ENCODE measurements at regions not wholly inside any gene's neighbourhood (a gene's known extent, or its start where the extent isn't known, plus 50 kb on each side); places are given as distances from the start of the nearest gene placed in this dataset.

DNA sequence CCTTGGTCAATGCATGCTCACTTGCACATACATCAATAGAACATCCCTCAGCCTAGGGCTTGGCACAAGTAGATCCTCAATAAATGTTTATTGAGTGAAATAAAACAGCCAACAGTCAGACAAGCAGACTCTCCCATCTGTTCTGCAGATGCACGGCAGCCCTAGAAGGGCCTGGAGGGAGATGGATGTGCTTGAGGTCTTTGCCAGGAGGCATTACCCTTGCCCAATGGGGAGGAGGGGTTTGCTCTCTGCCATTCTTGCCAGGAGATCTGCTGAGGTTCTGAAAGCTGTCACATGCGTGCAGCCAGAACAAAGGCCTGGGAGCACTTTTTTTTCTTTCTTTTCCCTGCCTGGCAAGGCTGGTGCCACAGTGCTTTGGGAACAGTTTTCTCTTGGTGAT lies 349.3 kb upstream of the THRB start:
- DNase-seq, result no peak

DNA sequence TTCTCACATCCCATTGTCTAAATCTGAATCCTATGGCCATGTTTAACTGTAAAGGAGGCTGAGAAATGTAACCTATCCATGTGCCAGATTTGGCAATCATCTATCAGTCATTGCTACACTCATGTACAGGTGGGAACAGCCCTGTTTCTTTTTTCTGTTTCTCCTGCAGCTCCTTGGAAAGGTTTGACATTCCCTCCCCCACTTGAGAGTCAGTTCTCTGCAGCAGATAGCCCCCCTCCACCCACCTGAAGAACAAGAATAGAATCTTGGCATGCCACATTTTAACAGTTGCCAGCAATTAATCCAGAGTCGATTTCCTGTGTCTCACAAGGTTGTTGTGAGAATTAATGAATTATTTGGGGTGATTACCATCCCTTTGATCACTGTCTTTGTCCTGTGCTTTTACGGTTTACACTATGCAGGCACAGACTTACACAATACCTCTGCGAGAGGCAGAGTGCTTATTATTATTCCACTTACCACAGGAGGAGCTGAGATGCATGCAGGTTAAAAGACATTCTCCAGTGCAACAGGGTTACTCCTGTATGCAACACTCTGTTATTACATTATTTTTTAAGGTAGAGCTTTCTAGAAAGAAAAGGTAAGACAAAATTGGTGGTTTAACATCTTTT lies 351.0 kb upstream of the THRB start:
- no peak for DNase-seq

DNA sequence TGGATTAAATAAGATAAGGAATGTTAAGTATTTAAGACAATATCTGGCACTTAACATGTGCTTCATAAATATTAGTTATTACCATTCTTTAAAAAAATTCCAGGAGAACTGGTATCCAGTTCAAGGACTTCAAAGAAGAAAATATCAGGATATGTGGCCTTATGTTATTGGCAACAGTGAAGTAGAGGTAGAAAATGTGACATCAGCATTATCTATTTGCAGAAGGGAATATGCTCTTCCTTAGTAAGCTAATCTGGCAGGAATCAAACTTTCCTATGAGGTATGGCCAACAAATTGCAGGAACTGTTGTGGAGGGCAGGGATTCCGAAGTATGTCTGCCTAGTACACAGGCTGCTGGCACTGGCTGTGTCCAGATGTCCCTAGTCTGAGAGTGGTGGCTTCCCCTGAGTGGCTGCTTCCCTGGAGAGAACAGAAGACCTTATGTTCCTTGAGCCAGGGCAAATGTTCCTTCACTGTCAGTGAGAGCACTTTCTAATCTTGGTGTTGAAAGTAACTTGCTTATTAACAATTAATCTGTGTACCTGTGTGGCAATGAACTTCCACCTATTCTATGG lies 351.7 kb upstream of the THRB start:
- DNase-seq, result no peak

DNA sequence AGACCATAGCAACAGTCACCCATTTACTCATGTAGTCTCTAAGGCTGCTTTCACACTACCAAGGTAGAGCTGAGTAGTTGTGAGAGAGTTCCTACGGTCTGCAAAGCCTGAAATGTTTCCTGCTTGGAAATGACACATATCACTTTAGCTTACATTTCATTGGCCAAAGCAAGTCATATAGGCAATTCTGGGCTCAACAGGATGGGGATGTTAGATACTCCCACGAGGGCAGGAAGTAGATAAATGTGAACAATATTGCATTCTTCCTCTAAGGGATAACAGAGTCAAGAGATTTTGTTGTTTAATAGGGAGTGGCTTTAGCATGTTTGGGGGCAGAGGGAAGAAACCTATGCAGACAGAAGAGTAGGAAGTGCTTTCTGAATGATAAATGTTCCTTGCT lies 355.6 kb upstream of the THRB start:
- DNase-seq, result no peak

DNA sequence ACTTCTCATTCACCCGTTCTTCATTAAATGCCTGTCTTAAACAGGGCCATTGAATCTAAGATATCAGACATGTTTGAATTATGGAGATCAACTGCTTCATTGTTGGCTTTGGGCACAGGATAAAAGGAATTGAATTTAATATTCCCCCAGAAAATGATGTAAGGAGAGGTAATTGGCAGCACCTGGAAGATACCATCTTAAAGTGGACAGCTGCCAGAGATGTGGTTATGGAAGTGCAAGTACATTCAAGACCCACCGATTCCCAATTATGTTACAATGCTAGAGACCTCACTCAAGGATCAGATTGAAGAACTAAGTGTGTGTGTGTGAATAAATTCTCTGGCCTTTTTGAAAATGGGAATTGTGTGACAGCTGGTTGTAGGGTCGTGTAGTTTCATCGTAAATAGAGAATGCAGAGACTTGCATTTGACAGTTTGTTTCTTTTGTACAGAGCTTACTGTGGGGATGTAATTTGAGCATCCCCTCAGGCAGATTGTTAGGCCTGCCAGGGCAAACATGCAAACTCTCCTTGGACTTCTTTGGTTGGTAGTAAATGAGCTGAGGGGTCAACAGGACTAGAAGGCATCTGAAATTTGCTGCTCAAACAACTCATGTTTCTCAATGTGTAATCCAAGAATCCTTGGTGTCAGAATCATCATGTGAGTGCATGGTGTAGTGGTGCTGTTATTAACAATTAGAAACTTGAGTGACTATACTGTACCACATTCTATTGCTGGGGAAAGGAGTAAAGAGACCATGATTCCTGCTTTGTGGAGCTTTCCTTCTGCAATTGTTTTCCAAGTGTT lies 359.2 kb upstream of the THRB start:
- no peak for DNase-seq

DNA sequence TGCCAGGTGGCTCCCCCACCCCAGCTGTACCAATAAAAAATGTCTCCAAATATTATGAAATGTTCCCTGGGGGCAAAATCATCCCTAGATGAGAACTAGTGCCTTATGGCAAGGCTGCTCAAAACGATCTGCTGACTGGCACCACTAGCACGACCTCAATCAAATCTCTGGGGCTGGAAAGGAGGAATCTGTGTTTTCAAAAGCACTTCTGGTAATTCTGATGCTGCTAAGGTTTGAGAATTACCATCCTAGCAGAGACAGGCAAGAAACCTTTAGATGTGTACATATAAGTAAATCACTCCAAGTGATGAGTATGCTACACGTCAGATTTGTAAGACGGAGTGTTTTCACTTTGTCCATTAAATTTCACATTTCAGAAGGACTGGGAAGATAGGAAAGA lies 360.1 kb upstream of the THRB start:
- no peak for DNase-seq

DNA sequence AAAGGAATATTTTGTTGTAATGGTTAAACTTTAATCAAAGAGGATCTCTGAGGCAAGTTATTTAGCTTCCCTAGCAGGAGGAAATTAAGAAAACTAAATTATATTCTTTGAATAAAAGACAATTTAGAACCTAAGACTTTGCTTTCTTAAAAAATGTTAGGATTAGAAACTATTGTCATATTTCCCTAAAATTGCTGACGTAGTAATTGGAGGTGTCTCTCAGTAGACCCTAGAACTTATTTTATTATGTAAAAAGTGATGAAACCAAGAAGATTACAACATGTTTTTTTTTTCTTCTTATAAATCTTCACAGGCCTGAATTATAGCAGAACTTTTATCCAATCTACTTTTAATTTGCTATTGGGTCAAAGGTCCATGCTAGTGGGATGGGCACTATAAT lies 363.3 kb upstream of the THRB start:
- DNase-seq, result no peak

DNA sequence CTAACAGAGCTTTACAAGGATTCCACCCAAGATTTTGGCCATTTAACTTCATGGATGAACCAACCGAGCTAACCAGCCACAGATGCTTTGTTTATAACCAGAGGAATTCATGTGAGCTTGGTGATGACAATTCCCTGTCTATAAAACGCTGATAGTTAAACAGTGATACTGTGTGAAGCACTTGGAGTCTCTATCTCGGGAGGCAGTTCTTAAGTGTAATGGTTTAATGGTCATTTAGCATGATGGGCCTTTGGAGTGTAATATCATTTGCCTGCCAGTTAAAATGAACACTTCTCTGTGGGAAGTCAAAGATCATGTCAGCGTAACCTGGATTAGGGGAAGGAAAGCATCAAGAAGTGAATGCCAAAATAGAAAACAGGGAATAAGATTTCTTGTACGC lies 368.6 kb upstream of the THRB start:
- DNase-seq, result no peak

DNA sequence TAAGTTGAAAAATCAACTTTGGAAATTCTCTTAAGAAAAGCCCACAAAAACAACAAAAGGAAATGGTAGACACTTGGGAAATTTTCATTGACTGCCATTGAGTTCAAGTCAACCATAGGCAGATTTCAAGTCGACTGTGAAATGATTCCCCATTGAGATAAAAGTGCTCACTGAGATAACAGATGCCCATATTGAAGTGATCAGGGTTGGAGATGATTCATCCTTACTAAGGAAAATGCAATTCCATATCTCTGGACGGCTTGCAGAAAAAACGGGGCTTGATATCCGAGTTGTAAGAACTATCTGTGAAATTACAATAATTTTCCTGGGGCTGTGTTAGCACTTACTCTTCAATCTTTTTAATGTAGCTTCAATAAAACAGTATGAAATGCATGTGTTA lies 373.1 kb upstream of the THRB start:
- no peak for DNase-seq

DNA sequence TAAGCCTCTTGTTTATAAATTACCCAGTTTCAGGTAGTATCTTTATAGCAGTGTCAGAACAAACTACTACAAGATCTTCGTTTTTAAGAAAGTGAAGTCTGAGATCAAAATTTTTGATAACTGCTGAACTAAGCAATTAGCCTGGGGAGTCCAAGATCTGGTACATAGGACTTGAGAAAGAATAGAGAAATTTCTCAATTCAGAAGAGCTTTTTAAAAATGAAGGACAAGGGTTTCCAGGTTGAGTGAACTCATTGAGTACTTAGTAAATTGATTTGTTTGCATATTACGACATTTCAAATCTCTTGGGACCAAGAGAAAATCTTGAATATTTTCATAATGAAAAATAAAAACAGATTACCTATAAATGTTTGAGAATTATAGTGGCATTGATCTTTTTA lies 386.6 kb upstream of the THRB start:
- DNase-seq, result no peak

DNA sequence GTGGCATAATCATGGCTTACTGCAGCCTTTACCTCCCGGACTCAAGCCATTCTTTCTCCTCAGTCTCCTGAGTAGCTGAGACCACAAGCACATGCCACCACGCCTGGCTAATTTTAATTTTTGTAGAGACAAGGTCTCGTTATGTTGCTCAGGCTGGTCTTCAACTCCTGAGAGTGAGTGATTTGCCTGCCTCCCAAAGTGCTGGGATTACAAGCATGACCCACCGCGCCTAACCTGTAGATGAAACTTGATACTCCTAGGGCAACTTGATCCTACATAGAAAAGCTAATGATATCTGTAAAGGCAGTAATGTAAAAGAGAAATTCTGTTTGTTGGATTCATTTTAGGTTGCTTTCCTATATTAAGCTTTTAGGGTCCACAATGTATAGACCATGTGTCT lies 391.9 kb upstream of the THRB start:
- DNase-seq, result no peak

DNA sequence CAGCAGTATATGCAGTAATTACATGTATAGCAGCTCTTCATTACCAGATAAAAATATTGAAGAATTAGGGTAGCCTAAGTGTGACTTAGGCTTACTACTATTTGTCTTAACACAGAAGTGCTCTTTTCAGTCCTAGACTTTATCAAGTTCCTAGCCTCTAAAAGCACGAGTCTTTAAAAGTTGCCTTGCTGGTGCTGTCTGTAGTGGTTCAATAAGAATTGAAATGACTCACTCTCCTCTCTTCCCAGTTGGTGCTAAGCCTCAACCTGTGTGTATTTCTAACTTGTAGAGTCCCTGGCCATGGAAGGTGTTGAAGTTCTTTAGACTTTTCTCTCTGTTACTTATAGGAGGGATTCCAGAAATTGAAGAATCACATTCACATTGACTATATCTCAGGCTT lies 395.4 kb upstream of the THRB start:
- no peak for DNase-seq

DNA sequence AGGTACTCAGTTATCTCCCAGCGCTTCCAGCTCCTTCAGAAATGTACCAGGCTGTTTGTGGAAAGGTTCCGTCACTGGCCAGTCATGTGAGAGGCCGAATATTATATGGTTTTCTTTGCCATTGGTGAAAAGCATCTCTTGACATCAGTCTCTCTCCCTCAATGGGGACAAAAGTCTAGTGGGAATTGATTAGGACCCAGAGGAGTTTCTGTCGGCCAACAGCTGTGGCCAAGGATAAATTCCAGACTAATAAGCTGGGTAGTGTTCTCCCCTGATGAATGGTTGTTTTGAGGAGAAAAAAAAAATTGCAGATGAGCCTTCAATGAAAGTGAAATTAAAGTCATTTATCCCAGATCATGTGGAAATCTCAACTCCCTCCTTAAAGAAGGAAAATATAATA lies 404.7 kb upstream of the THRB start:
- DNase-seq, result no peak

DNA sequence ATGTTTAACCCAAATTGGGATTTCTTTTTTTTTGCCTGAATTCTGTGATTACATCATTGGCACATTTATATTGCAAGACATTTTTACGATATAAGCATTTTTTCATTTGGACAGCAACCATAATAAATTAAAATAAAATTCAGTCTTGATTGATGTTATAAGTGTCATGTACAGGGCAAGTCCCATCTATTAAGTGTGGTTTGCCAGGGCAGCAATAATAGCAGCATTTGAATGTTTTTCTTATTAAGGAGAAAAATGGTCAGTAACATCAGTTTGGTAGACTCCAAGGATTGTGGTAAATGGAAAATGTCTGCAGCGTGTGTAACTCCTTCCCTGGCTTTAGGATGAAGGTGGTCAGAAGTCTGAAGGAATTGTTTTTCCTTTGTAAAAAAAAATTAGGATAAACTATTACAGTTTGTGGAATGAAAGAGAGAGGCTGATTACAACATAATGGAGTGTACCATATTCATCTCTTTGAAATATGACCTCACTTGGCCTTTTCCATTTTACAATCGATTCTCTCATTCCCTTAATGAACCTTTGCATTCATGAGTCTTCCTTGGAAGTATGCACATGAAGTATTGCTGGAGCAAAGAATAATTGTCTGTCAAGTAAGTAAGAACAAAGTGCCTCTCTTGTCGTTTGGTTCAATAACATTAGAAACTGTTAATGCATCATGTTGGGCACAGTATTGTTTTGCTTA lies 405.4 kb upstream of the THRB start:
- DNase-seq, result no peak

DNA sequence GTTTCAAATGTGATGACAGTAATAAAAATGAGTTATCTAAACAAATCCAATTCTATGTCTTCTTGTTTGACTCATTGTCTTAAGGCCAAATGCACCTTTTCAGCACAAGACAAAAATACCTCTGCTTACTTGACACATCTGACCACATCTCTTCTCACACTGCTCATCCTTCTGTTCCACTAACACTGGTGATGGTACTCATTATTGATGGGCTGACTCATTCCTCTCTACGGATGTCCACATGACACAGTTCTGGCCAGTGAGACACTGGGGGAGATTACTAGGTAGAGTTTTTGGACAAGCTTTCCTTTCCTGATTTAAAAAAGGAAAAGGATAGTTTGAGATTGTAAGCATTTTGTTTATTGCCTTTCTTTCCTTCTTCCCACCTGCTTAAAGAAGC lies 410.6 kb upstream of the THRB start:
- no peak for DNase-seq

DNA sequence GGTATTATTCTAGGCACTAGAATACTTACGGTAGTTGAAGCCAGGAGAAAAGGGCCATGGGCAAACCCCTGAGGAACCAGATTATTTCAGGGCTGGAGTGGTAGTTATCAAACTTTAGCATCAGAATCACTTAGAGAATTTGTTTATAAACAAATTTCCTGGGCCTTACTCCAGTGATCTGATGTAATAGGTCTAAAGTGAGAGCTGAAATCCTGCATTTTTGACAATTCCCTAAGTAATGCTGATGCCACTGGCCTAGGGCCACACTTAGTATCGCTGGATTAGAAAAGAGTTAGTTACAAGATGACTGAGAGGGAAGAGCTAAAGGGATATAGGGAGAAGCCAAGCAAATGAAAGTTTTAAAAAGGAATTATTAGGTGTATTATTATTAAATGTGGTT lies 412.5 kb upstream of the THRB start:
- no peak for DNase-seq

DNA sequence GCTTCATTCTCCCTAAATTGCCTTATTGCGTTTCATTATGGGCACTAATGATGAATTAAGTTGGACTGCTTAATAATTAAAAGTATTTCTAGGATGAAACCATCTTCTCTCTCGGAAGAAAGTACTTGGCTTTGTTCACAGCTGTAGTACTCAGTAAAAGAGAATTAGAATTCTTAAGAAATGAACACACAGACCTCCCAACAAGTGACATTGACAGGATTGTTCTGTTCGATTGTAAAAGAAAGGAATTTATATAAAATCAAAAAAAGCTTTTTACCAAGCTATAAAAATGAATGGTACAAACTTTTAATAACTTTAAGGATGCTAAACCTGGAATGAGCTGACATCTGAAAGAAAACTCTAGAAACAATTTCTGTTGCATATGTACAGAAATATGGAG lies 416.4 kb upstream of the THRB start:
- no peak for DNase-seq

DNA sequence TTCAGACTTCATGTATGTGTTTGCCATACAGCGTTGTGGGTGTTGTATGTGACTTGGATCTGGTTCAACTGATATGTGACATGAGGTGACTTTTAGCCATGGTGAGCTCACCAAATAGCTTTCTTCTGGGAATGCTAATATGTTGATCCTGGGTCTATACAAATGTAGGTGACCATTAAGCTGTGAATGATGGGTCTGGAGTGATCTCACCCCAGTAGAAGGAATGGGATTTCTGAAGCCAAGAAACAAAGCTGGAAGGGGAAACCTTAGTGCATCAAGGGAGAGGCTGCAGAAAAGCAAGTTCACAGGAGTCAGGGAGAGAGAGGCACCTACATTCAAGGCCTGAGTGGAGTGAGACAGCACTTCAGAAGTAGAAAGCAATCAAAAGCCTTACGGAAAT lies 421.0 kb upstream of the THRB start:
- DNase-seq, result no peak

DNA sequence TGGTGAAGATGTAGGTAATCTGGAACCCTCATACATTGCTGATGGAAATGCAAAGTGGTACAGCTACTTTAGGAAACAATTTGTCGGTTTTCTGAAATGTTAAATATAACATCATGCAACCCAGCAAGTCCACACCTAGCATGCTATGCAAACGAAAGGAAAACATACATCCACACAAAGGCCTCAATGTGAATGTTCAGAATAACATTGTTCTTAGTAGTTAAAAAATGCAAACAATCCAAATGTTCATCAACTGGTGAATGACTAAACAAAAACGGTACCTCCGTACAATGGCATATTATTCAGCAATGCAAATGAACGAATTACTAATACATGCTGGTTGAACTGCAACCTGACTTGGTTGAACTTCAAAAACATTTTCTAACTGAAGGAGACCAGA lies 423.3 kb upstream of the THRB start:
- no peak for DNase-seq

DNA sequence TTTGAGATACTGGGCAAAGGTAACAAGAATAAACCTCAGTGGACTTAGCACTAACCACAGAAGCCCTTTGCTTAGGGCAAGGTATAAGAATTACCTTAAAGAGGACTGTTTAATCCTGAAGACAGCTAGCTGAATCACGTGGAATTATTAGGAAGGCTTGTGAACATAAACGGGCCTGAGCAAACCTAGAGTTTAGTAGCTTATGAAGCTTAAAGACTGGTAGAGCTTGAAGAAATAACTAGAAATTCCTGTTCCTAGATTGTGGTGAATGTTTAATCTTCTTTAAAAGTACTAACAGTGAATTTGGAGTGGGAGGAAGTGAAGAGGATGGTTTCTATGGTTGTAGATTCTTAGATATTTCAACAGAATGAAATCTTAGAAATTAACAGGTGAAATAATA lies 428.9 kb upstream of the THRB start:
- DNase-seq, result no peak

DNA sequence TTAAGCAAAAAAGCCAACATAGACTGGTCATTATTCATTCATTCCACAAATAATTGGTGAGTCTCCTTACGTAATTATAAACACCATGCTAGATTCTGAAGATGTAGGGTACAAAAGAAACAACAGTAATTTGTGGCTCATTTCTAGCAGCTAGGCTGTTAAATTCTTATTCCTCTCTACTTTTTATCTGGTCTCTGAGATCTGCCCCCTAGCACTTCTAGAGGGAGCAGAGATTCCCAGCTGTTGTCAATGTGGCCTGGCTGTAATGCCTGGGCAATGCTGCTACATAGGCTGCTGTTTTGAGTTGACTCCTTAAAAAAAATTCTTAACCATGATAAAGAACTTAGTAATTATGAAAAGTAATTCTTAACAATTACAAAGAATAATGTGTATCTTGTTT lies 434.9 kb upstream of the THRB start:
- DNase-seq, result no peak

DNA sequence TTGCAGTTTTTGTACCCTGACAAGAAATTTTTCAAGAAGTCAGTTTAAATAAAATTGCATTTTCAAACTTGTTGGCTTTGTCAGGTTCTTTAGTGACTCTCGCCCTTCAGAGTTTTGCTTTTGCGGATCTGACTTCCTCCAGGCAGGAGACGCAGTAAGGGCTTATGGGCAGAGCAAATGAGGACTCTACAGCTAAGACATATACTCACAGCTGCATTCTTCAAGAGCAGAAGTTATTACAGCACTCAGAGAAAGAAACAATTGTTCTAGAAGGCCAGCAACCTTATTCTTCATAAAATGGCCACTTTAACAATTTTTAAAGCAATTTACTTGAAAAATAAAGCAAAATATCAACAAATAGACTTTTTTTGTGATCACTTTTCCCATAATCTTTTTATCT lies 438.8 kb upstream of the THRB start:
- DNase-seq, result no peak

DNA sequence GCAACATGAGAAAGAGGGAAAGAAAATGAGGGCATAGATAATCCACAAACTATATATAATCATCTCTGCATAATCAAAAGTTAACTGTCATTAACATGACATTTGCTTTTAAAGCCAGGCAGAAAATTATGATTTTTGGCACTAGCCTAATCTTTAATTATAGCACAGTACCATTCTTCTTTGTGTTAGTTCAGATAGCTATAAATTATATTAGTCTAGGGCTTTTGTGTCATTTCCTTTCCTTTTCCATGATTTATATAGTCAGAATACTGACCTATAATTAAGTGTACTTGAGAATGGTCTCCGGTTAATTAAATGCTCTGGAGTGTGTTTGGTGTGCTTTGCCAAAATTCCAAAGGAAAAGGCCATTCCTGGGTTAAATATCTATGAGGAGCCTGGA lies 441.9 kb upstream of the THRB start:
- no peak for DNase-seq

DNA sequence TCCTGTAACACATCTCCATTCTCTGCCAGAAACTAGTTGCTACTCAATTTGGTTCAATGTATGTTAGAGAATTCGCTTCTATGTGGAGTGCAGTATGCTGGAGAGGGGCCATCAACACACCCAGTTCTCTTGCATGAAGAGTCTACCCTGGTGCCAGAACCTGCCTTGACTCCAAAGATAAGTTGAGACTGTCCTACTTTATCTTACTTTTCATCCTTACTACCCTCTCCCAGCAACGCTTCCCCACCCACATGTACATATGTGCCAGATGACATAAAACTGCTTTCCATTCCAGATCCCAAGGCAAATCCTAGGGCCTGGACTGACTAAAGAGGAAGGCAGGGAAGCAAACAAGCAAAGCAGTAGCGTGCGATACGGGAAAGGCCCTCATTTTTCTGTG lies 442.6 kb upstream of the THRB start:
- peak; percentile 16 for DNase-seq
